IMR-90 (cell line): ENCODE measurements at regions not wholly inside any gene's neighbourhood (a gene's known extent, or its start where the extent isn't known, plus 50 kb on each side); places are given as distances from the start of the nearest gene placed in this dataset.

ENCODE experiments used
- ATAC-seq: fragments of 200-7000 bp; cut with Tn5 transposase; 2 replicates; pipeline ENCODE4 v1.9.1; 2020; ENCODE audit warnings: low read depth, mild to moderate bottlenecking, moderate library complexity
- BruUV-seq: library from RNA; stranded (reverse); fragments of 400-500 nt; replicated peaks from 2 replicates; lab custom pipeline; 2021; lab: Mats Ljungman, UMichigan
- CTCF ChIA-PET: fragments of 300-600 bp; formaldehyde crosslinking; extraction: SDS; loops from one replicate; lab custom pipeline; 2021; ENCODE audit warnings: antibody characterized with exemption; lab: Yijun Ruan, JAX
- POLR2A ChIA-PET: fragments of 300-600 bp; sonication (Branson Sonifier 250); formaldehyde crosslinking; loops from one replicate; lab custom pipeline; 2022; ENCODE audit warnings: antibody characterized with exemption; ENCODE audit not compliant: unreplicated experiment; lab: Charles Lee
- DNase-seq: peaks from one replicate; pipeline ENCODE4 v3.0.0; 2013
- H2AFZ ChIP-seq: replicated peaks from 2 replicates; pipeline ENCODE3; 2013; ENCODE audit warnings: low read length, mild to moderate bottlenecking; ENCODE audit not compliant: poor library complexity
- H2AK5ac ChIP-seq: 2 replicates; pipeline ENCODE4 v1.6.1; 2013; ENCODE audit warnings: low read depth, low read length, inconsistent platforms
- H2AK9ac ChIP-seq: replicated peaks from 2 replicates; pipeline ENCODE3; 2013; ENCODE audit warnings: mild to moderate bottlenecking, low read depth, low read length, moderate library complexity; ENCODE audit not compliant: poor library complexity
- H2BK120ac ChIP-seq: 2 replicates; pipeline ENCODE4 v1.6.1; 2013; ENCODE audit warnings: low read depth, low read length, inconsistent platforms
- H2BK15ac ChIP-seq: 3 replicates; pipeline ENCODE4 v1.6.1; 2013; ENCODE audit warnings: low read depth, low read length, inconsistent platforms
- H2BK20ac ChIP-seq: 2 replicates; pipeline ENCODE4 v1.6.1; 2013; ENCODE audit warnings: low read depth, mild to moderate bottlenecking, inconsistent platforms, low read length, moderate library complexity
- H2BK5ac ChIP-seq: 2 replicates; pipeline ENCODE4 v1.6.1; 2013; ENCODE audit warnings: mild to moderate bottlenecking, low read depth, low read length, inconsistent platforms; ENCODE audit not compliant: poor library complexity, severe bottlenecking
- H3K14ac ChIP-seq: replicated peaks from 2 replicates; pipeline ENCODE4 v1.6.1; 2013; ENCODE audit warnings: low read depth, low read length, inconsistent platforms
- H3K18ac ChIP-seq: 2 replicates; pipeline ENCODE4 v1.6.1; 2013; ENCODE audit warnings: low read depth, low read length, control low read depth
- H3K23ac ChIP-seq: 2 replicates; pipeline ENCODE4 v1.6.1; 2013; ENCODE audit warnings: low read depth, low read length, inconsistent platforms
- H3K27ac ChIP-seq: 2 replicates; pipeline ENCODE4 v1.5.1; 2013; ENCODE audit warnings: mild to moderate bottlenecking, control low read depth, low read length; ENCODE audit not compliant: insufficient read depth
- H3K27me3 ChIP-seq: 2 replicates; pipeline ENCODE4 v1.6.1; 2013; ENCODE audit warnings: low read length; ENCODE audit not compliant: control insufficient read depth, insufficient read depth
- H3K36me3 ChIP-seq: 2 replicates; pipeline ENCODE4 v1.6.1; 2013; ENCODE audit warnings: low read length, mixed read lengths; ENCODE audit not compliant: control insufficient read depth, insufficient read depth
- H3K4ac ChIP-seq: 2 replicates; pipeline ENCODE4 v1.6.1; 2013; ENCODE audit warnings: low read depth, low read length, inconsistent platforms
- H3K4me1 ChIP-seq: 2 replicates; pipeline ENCODE4 v1.6.1; 2013; ENCODE audit warnings: low read length, mixed read lengths; ENCODE audit not compliant: control insufficient read depth, insufficient read depth
- H3K4me2 ChIP-seq: 2 replicates; pipeline ENCODE4 v1.6.1; 2013; ENCODE audit warnings: low read depth, mild to moderate bottlenecking, control low read depth, low read length, moderate library complexity
- H3K4me3 ChIP-seq: 2 replicates; pipeline ENCODE4 v1.5.1; 2013; ENCODE audit warnings: low read depth, mild to moderate bottlenecking, control low read depth, low read length, moderate library complexity; ENCODE audit not compliant: insufficient read depth
- H3K56ac ChIP-seq: 2 replicates; pipeline ENCODE4 v1.6.1; 2013; ENCODE audit warnings: low read length, inconsistent platforms; ENCODE audit not compliant: insufficient read depth; ENCODE audit errors: extremely low read depth
- H3K79me1 ChIP-seq, 2 experiments: 2 replicates each; pipeline ENCODE4 v1.6.1; 2013; ENCODE audit warnings: low read length in 2 of 2, inconsistent platforms in 1 of 2, low read depth in 1 of 2
- H3K9ac ChIP-seq: 2 replicates; pipeline ENCODE4 v1.6.1; 2013; ENCODE audit warnings: low read depth, low read length, control low read depth
- H3K9me1 ChIP-seq: 2 replicates; pipeline ENCODE4 v1.6.1; 2013; ENCODE audit warnings: low read length, inconsistent platforms; ENCODE audit not compliant: insufficient read depth
- H3K9me3 ChIP-seq: 2 replicates; pipeline ENCODE4 v1.6.1; 2013; ENCODE audit warnings: low read length; ENCODE audit not compliant: control insufficient read depth, insufficient read depth
- H4K20me1 ChIP-seq: 2 replicates; pipeline ENCODE4 v1.6.1; 2013; ENCODE audit warnings: low read length, inconsistent platforms; ENCODE audit not compliant: insufficient read depth
- H4K5ac ChIP-seq: 2 replicates; pipeline ENCODE4 v1.6.1; 2013; ENCODE audit warnings: mild to moderate bottlenecking, low read depth, low read length, control low read depth
- H4K8ac ChIP-seq, 2 experiments: 2 replicates each; pipeline ENCODE4 v1.6.1; 2013; ENCODE audit warnings: low read depth in 2 of 2, low read length in 2 of 2, control low read depth in 1 of 2, inconsistent platforms in 1 of 2
- H4K91ac ChIP-seq: 2 replicates; pipeline ENCODE4 v1.6.1; 2013; ENCODE audit warnings: low read depth, low read length, inconsistent platforms; ENCODE audit not compliant: insufficient read depth
- BHLHE40 ChIP-seq: fragments of 150-350 bp; IDR thresholded peaks from 2 replicates; pipeline ENCODE4 v1.6.1; 2016; ENCODE audit warnings: mild to moderate bottlenecking, low read depth, low read length
- CEBPB ChIP-seq: IDR thresholded peaks from 2 replicates; pipeline ENCODE4 v1.6.1; 2012; ENCODE audit warnings: low read depth, low read length, improper control_type of control experiment
- CHD1 ChIP-seq: IDR thresholded peaks from 2 replicates; pipeline ENCODE4 v1.6.1; 2012; ENCODE audit warnings: low read depth, low read length, improper control_type of control experiment
- CTCF ChIP-seq: conservative IDR thresholded peaks from 2 replicates; pipeline ENCODE4 v1.5.1; 2012; ENCODE audit warnings: mild to moderate bottlenecking, low read depth, low read length, improper control_type of control experiment
- MAFK ChIP-seq: IDR thresholded peaks from 2 replicates; pipeline ENCODE4 v1.6.1; 2012; ENCODE audit warnings: low read depth, low read length, improper control_type of control experiment
- MAZ ChIP-seq: IDR thresholded peaks from 2 replicates; pipeline ENCODE4 v1.6.1; 2012; ENCODE audit warnings: low read depth, mild to moderate bottlenecking, low read length, improper control_type of control experiment, moderate library complexity, borderline replicate concordance
- MXI1 ChIP-seq: IDR thresholded peaks from 2 replicates; pipeline ENCODE4 v1.6.1; 2012; ENCODE audit warnings: low read depth, mild to moderate bottlenecking, low read length, moderate library complexity, borderline replicate concordance
- NFE2L2 ChIP-seq: fragments of 150-350 bp; IDR thresholded peaks from 2 replicates; pipeline ENCODE4 v1.6.1; 2016; ENCODE audit warnings: low read depth, mild to moderate bottlenecking, low read length
- POLR2A ChIP-seq: IDR thresholded peaks from 2 replicates; pipeline ENCODE4 v1.6.1; 2012; ENCODE audit warnings: mild to moderate bottlenecking, low read depth, low read length
- RAD21 ChIP-seq: IDR thresholded peaks from 2 replicates; pipeline ENCODE4 v1.6.1; 2012; ENCODE audit warnings: low read length, improper control_type of control experiment
- RCOR1 ChIP-seq: IDR thresholded peaks from 2 replicates; pipeline ENCODE4 v1.6.1; 2012; ENCODE audit warnings: mild to moderate bottlenecking, low read length, improper control_type of control experiment; ENCODE audit not compliant: insufficient replicate concordance
- RFX5 ChIP-seq: IDR thresholded peaks from 2 replicates; pipeline ENCODE4 v1.8.0; 2012; ENCODE audit warnings: low read depth, mild to moderate bottlenecking, low read length, moderate library complexity
- SMC3 ChIP-seq: fragments of 150-350 bp; IDR thresholded peaks from 2 replicates; pipeline ENCODE4 v1.6.1; 2016; ENCODE audit warnings: low read depth, mild to moderate bottlenecking, antibody characterized with exemption, low read length, moderate library complexity
- WGBS, 2 experiments: methylation state at CpG; one replicate each; pipeline versions ENCODE4 v1.1.5 to v1.1.7; 2013; ENCODE audit warnings: missing lambda C conversion rate in 2 of 2; ENCODE audit not compliant: insufficient read length in 1 of 2; ENCODE audit errors: extremely low coverage in 2 of 2; 5-methylcytosine and 5-hydroxymethylcytosine counted together
- dilution Hi-C: fragments of 300-500 bp; cut with HindIII; formaldehyde crosslinking; loops from one replicate; pipeline ENCODE4 v1.14.3; 2018; ENCODE audit warnings: low sequenced_read_pairs; ENCODE audit not compliant: unreplicated experiment
- in situ Hi-C: fragments of 300-500 bp; cut with MboI; formaldehyde crosslinking; loops from 3 replicates; pipeline ENCODE4 v1.14.3; 2019; ENCODE audit warnings: low sequenced_read_pairs, inconsistent platforms, mixed read lengths
- intact Hi-C: fragments of 100-400 bp; cut with micrococcal nuclease; formaldehyde crosslinking; loops from 2 replicates; pipeline ENCODE4 v1.10.0; 2022
- TF ChIP-seq, protein P1 (sequence below): fragments of 150-350 bp; IDR thresholded peaks from 2 replicates; pipeline ENCODE4 v1.6.1; 2017; ENCODE audit warnings: mild to moderate bottlenecking, antibody characterized with exemption, low read length, low read depth

DNA sequence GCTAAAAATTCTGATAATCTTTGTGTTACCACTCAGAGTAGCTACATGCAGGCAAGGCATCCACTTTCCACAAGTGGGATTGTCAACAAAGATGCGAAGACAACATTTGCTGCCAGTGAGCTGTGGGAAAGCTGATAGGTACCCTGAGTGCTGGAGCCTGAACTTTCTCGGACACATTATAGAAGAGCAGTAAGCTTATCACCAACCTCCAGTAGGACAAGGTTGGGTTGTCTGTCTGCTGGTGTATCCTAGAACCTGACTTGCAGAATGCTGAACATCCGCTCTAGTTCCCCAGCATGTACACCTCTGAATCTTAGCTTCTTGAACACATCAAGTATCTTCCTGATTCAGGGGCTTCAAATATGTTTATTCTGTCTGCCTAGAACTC, 103.8 kb upstream of the PPM1H start:
- Histone ChIP-seq H4K91ac (no peak overlapping the region), H2BK20ac (no peak overlapping the region), H4K8ac (no peak overlapping the region), H2AK9ac (no peak overlapping the region), H4K20me1 (no peaks in the 10 kb centered on the region), H3K27ac (no peak overlapping the region), H3K4me1 (no peaks in the 10 kb centered on the region), H2BK15ac (no peak overlapping the region), H2BK5ac (no peak overlapping the region), H2BK120ac (no peak overlapping the region), H2AK5ac (no peak overlapping the region), H4K5ac (no peak overlapping the region), H3K9me3 (no peaks in the 10 kb centered on the region), H3K4me2 (no peak overlapping the region), H3K56ac (no peak overlapping the region), H3K36me3 (no peaks in the 10 kb centered on the region), H3K18ac (no peak overlapping the region), H3K4me3 (no peak overlapping the region), H3K9me1 (no peaks in the 10 kb centered on the region), H3K4ac (no peak overlapping the region), H3K27me3 (no peaks in the 10 kb centered on the region), H2AFZ (no peak overlapping the region), H3K9ac (no peak overlapping the region), H3K14ac (no peak overlapping the region), H3K23ac (no peak overlapping the region), H3K79me1 (no peaks in the 10 kb centered on the region)
- CTCF ChIA-PET = no interaction called here
- ATAC-seq (no peak), DNase-seq (no peak)
- TF ChIP-seq POLR2A (no peak), CHD1 (no peak), CTCF (no peak), RAD21 (no peak), BHLHE40 (no peak), RFX5 (no peak), MAZ (no peak), NFE2L2 (no peak), SMC3 (no peak), CEBPB (no peak), RCOR1 (no peak), MXI1 (no peak), MAFK (no peak)
- TF ChIP-seq, protein P1, sequence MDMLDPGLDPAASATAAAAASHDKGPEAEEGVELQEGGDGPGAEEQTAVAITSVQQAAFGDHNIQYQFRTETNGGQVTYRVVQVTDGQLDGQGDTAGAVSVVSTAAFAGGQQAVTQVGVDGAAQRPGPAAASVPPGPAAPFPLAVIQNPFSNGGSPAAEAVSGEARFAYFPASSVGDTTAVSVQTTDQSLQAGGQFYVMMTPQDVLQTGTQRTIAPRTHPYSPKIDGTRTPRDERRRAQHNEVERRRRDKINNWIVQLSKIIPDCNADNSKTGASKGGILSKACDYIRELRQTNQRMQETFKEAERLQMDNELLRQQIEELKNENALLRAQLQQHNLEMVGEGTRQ = no peak
- WGBS, 2 experiments = no CpG with 5 or more reads among the region's 3 CpGs
- BruUV-seq = no TSS peak
- dilution Hi-C loops = no loop called here
- in situ Hi-C loops = no loop called here
- POLR2A ChIA-PET = no interaction called here
- intact Hi-C loops = no loop called here
